ENCODE measurements at regions not wholly inside any gene's neighbourhood (a gene's known extent, or its start where the extent isn't known, plus 50 kb on each side); places are given as distances from the start of the nearest gene placed in this dataset.
A peak's percentile ranks its signal among the peaks of the same experiment; 100 is the strongest.

DNA sequence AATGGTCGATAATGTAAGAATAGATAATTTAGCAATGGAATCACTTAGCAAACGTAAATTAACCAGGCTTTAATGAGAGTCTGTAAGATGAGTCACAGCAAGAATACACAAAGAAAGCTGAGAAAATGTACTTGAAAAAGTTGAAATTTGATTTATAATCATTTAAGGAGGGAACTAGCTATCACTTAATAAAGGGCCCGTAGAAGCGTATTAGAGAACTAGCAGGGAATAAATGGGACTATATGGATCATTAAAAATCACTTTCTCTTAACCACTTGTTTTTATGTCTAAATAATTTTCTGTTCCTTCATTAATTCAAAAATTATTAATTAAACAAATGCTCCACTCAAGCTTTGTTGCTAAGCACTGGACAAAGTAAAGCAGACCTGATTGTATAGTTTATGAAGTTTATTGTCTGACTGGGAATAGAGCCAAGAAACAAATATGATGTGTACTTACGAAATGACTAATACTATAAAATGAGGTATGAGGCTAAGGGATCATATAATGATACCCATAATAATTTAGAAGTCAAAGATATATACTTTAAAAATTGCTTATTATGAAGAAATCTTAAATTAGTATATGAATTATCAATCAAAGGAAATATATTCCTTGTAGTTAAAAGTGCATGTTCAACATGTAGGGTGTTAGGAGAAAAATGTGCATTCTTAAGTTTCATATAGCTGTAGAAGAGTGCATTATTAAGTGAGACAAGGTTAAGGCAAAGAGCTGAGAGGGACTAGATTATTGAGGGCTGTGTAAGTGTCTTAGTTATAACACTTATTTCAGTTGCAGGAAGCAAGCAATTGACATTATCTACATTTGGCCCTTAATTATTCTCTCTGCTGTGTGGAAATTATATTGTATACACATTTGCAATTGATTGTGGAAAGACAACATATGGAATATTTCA lies 196.8 kb downstream of the PRDM9 start:
- peak in 2 of 3 donors; percentile 35 to 51 for DNase-seq
- ATAC-seq (ENCODE audit: insufficient read depth, low FRiP score), result no peak
- Histone ChIP-seq H3K9ac (ENCODE audit: insufficient read depth in 1 of 2, low read length in 2 of 2) (no peak overlapping the region), H3K27ac (ENCODE audit: low read depth in 1 of 2, low read length in 1 of 2) (no peak overlapping the region), H3K36me3 (ENCODE audit: control insufficient read depth in 4 of 4, insufficient read depth in 4 of 4, low read length in 4 of 4) (no peaks in the 10 kb centered on the region), H3K4me3 (no peak overlapping the region), H3K4me1 (ENCODE audit: control insufficient read depth in 5 of 5, insufficient read depth in 5 of 5, low read length in 5 of 5) (peaks cover 0 to 2% (median 0%) of the 10 kb centered on the region in 5 donors), H3K9me3 (ENCODE audit: control insufficient read depth in 4 of 4, insufficient read depth in 3 of 4, low read length in 3 of 4) (no peaks in the 10 kb centered on the region), H3K27me3 (ENCODE audit: control insufficient read depth in 3 of 3, insufficient read depth in 3 of 3, low read length in 2 of 3) (no peaks in the 10 kb centered on the region)
- 56 to 71% methylated on average over 5 of the region's 5 CpGs for WGBS, 2 donors
- TF ChIP-seq, protein P1, sequence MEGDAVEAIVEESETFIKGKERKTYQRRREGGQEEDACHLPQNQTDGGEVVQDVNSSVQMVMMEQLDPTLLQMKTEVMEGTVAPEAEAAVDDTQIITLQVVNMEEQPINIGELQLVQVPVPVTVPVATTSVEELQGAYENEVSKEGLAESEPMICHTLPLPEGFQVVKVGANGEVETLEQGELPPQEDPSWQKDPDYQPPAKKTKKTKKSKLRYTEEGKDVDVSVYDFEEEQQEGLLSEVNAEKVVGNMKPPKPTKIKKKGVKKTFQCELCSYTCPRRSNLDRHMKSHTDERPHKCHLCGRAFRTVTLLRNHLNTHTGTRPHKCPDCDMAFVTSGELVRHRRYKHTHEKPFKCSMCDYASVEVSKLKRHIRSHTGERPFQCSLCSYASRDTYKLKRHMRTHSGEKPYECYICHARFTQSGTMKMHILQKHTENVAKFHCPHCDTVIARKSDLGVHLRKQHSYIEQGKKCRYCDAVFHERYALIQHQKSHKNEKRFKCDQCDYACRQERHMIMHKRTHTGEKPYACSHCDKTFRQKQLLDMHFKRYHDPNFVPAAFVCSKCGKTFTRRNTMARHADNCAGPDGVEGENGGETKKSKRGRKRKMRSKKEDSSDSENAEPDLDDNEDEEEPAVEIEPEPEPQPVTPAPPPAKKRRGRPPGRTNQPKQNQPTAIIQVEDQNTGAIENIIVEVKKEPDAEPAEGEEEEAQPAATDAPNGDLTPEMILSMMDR (IDR thresholded peaks at IDR 0.05; ENCODE audit: control extremely low read depth, extremely low read depth), result no peak

DNA sequence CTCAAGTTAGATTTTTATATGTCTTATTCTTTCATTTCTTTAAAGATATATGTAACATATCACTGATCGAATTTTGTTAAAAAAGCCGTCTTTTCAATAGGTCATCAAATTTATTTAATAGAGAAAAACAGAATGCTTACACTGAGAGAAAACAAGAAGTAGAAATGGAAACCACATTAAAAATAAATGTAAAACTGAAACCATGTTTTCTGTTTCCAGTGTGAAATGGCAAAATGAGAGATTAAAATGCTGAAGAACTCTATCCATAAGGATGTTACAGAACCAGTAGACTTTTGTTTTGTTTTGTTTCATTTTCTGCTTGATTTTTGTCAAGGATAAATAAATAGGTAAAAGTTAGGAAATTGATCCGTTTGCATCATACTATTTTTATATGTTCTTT lies 210.1 kb downstream of the PRDM9 start:
- H3K27me3 ChIP-seq (ENCODE audit: control insufficient read depth in 3 of 3, insufficient read depth in 3 of 3, low read length in 2 of 3), result no peaks in the 10 kb centered on the region
- no peaks in the 10 kb centered on the region for H3K4me1 ChIP-seq (ENCODE audit: control insufficient read depth in 5 of 5, insufficient read depth in 5 of 5, low read length in 5 of 5)
- H3K9ac ChIP-seq (ENCODE audit: insufficient read depth in 1 of 2, low read length in 2 of 2), result no peak overlapping the region
- H3K4me3 ChIP-seq, result no peak overlapping the region
- H3K36me3 ChIP-seq (ENCODE audit: control insufficient read depth in 4 of 4, insufficient read depth in 4 of 4, low read length in 4 of 4), result no peaks in the 10 kb centered on the region
- H3K9me3 ChIP-seq (ENCODE audit: control insufficient read depth in 4 of 4, insufficient read depth in 3 of 4, low read length in 3 of 4), result no peaks in the 10 kb centered on the region
- TF ChIP-seq, protein P1 (IDR thresholded peaks at IDR 0.05; ENCODE audit: control extremely low read depth, extremely low read depth), result no peak
- H3K27ac ChIP-seq (ENCODE audit: low read depth in 1 of 2, low read length in 1 of 2), result no peak overlapping the region
- WGBS, 2 donors, result 62 to 65% methylated on average over 3 of the region's 3 CpGs
- ATAC-seq (ENCODE audit: insufficient read depth, low FRiP score), result no peak
- no peak for DNase-seq

DNA sequence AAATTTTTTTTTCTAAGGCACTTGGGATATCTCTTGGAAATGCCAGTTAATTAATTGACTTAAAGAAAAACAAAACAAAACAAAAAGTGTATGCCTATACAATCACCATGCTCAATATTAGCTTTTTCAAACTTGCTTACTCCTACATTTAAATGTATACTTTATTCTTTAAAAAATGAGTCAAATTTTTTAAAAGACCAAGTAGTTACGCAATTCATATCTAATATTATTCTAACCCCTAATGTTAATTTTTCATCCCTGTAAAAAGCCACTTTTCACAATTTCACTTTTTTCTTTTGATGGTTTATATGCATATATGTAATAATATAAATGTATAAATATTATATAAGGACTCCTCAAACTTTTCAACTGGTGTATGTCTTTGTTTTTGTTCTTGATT lies 211.2 kb downstream of the PRDM9 start:
- Histone ChIP-seq H3K27me3 (ENCODE audit: control insufficient read depth in 3 of 3, insufficient read depth in 3 of 3, low read length in 2 of 3) (no peaks in the 10 kb centered on the region), H3K27ac (ENCODE audit: low read depth in 1 of 2, low read length in 1 of 2) (no peak overlapping the region), H3K4me1 (ENCODE audit: control insufficient read depth in 5 of 5, insufficient read depth in 5 of 5, low read length in 5 of 5) (no peaks in the 10 kb centered on the region), H3K9me3 (ENCODE audit: control insufficient read depth in 4 of 4, insufficient read depth in 3 of 4, low read length in 3 of 4) (no peaks in the 10 kb centered on the region), H3K4me3 (no peak overlapping the region), H3K36me3 (ENCODE audit: control insufficient read depth in 4 of 4, insufficient read depth in 4 of 4, low read length in 4 of 4) (no peaks in the 10 kb centered on the region), H3K9ac (ENCODE audit: insufficient read depth in 1 of 2, low read length in 2 of 2) (no peak overlapping the region)
- TF ChIP-seq, protein P1 (IDR thresholded peaks at IDR 0.05; ENCODE audit: control extremely low read depth, extremely low read depth), result no peak
- DNase-seq (no peak), ATAC-seq (ENCODE audit: insufficient read depth, low FRiP score) (no peak)
- WGBS, 2 donors, result 91 to 95% methylated on average over 1 of the region's 1 CpG
